GM12865 (cell line): ENCODE measurements at regions not wholly inside any gene's neighbourhood (a gene's known extent, or its start where the extent isn't known, plus 50 kb on each side); places are given as distances from the start of the nearest gene placed in this dataset.

ENCODE experiments used
- DNase-seq: peaks from one replicate; pipeline ENCODE4 v3.0.0; 2010; ENCODE audit warnings: low read depth
- H3K4me3 ChIP-seq: 2 replicates; pipeline ENCODE4 v1.5.1; 2011; ENCODE audit warnings: mild to moderate bottlenecking, low read depth, low read length, control low read depth
- TF ChIP-seq, protein P1 (sequence below): IDR thresholded peaks from 2 replicates; pipeline ENCODE4 v1.5.1; 2011; ENCODE audit warnings: low read length, control low read depth, low read depth, inconsistent platforms; ENCODE audit not compliant: insufficient read depth; ENCODE audit errors: missing control alignments

- DNase-seq, result no peak
- TF ChIP-seq, protein P1, sequence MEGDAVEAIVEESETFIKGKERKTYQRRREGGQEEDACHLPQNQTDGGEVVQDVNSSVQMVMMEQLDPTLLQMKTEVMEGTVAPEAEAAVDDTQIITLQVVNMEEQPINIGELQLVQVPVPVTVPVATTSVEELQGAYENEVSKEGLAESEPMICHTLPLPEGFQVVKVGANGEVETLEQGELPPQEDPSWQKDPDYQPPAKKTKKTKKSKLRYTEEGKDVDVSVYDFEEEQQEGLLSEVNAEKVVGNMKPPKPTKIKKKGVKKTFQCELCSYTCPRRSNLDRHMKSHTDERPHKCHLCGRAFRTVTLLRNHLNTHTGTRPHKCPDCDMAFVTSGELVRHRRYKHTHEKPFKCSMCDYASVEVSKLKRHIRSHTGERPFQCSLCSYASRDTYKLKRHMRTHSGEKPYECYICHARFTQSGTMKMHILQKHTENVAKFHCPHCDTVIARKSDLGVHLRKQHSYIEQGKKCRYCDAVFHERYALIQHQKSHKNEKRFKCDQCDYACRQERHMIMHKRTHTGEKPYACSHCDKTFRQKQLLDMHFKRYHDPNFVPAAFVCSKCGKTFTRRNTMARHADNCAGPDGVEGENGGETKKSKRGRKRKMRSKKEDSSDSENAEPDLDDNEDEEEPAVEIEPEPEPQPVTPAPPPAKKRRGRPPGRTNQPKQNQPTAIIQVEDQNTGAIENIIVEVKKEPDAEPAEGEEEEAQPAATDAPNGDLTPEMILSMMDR, result no peak
- H3K4me3 ChIP-seq, result no peak overlapping the region
These were observed 103.7 kb downstream of the FOXD1 start for GRCh38 chr5:73344835-73345234.

DNA sequence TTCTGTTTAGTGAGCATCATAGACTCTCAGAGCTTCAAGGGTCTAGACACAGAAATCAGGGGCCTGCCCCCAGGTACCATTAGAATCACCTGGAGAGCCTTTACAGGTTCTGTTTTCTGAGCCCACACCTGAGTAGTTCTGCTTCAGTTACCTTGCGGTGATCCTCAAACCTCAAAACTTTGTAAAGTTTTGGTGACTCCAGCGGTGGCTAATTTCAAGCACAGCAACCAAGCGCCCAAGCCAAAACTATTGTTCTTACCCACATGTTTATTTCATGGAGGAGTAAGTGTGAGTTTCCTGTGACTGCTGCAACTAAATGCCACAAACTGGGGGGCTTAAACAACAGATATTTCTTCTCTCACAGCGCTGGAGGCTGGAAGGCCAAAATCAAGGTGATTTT is 108.9 kb downstream of the FOXD1 start:
- no peak for DNase-seq
- TF ChIP-seq, protein P1, result no peak
- H3K4me3 ChIP-seq, result no peak overlapping the region

DNA sequence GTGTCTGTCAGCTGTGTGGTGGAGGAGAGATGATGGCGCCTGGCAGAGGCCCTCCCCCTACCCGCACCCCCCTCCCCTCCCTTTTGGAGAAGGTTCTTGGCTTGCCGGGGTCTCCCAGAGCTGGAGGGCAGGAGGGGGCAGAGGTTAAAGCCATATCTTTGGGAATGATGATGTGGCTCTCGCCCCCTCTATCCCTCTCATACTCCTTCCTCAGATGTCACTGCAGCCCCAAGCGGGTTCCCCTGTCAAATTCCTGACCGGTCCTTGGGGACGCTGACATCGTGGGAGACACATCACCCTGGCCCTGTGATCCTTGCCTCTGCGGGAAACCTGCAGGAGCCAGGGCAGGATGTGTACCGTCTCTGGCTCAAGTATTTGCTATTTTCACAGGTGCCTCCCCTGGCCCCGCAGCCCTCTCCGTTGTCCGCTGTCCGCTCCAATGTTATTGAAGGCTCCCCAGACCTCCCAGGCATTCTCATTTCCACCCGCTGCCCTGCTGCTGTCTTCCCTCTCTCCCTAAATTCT is 109.5 kb downstream of the FOXD1 start:
- TF ChIP-seq, protein P1, result no peak
- H3K4me3 ChIP-seq, result no peak overlapping the region
- no peak for DNase-seq

- TF ChIP-seq, protein P1, result no peak
- no peak for DNase-seq
- no peak overlapping the region for H3K4me3 ChIP-seq
These were observed 110.1 kb downstream of the FOXD1 start for GRCh38 chr5:73338256-73339050.

DNA sequence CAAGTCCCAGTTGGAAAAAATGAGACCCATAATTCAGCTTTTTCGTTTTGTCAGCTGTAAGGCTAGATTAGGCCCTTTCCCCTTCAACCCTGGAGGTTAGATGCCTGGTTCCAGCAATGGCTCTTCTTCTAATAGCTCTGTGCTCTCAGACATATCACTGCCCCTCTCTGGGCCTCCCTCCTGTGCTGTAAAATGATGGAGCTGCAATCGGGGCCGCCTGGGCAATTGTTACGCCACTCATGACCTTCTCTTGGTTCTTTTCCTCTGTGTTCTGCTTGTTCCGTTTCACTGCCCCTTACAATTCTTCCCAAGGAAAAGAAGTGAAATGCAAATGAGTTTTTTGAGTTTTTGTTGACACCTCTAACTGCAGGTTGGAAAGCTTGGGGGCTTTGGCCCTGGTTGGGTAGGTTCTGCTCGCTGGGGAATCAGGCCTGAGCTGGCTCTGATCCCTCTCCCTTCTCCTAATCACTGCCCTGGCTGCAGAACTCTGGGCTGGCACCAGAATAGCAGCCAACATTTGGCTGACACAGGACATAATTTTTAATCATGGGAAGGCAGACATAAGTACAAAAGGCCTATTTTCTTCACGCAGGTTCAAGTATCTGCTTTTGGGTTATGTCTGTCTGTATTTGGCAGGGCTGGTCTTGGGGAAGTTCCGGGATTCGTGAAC is 110.9 kb downstream of the FOXD1 start:
- H3K4me3 ChIP-seq, result no peak overlapping the region
- DNase-seq, result no peak
- TF ChIP-seq, protein P1, result no peak

DNA sequence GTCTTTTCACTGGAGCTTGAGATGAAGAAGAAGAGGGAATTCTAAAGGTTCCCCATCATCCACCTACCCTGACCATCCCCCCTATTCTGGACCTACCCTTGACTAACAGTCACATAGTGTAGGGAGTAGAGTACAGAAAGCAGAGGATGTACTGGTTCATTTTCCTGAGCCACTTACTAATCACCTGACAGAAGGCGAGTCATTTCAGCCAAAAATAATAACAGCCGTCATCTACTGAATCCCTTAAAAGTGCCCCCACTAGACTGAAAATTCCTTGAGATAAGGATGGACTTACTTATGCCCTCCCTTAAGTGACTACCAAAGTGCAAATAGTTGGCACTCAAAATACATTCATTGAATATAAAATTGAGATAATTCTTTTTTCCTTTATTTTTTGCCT is 112.2 kb downstream of the FOXD1 start:
- TF ChIP-seq, protein P1, result no peak
- no peak overlapping the region for H3K4me3 ChIP-seq
- no peak for DNase-seq
